HCT116 (cell line): ENCODE measurements at regions not wholly inside any gene's neighbourhood (a gene's known extent, or its start where the extent isn't known, plus 50 kb on each side); places are given as distances from the start of the nearest gene placed in this dataset.

Experiments
- ATAC-seq: fragments of 200-7000 bp; cut with Tn5 transposase; 2 replicates; pipeline ENCODE4 v1.9.1; 2020; ENCODE audit warnings: mild to moderate bottlenecking, moderate library complexity
- BruUV-seq: library from RNA; stranded (reverse); fragments of 400-500 nt; replicated peaks from 2 replicates; lab custom pipeline; 2021; lab: Mats Ljungman, UMichigan
- CTCF ChIA-PET: fragments of 300-600 bp; sonication (Branson Sonifier 250); formaldehyde crosslinking; loops from one replicate; lab custom pipeline; 2021; ENCODE audit warnings: antibody characterized with exemption; lab: Charles Lee
- POLR2A ChIA-PET: fragments of 300-600, 350-600 bp; sonication (Branson Sonifier 250); formaldehyde crosslinking; loops from one replicate; lab custom pipeline; 2021; ENCODE audit warnings: antibody characterized with exemption; lab: Charles Lee
- RAD21 ChIA-PET, 2 experiments: fragments of 300-600 bp; sonication (Branson Sonifier 250); formaldehyde crosslinking; loops; one replicate each; lab custom pipeline; 2023; ENCODE audit warnings: low total read pairs in 2 of 2; ENCODE audit not compliant: uncharacterized antibody in 2 of 2, unreplicated experiment in 2 of 2, low non-redundant PET in 1 of 2; lab: Charles Lee
- DNase-seq: peaks from one replicate; pipeline ENCODE4 v3.0.0-alpha.2; 2010; ENCODE audit warnings: low read depth, low spot score
- H2AFZ ChIP-seq: fragments of 200-600 bp; shearing (Covaris generic), sonication (generic); 2 replicates; pipeline ENCODE4 v1.6.1; 2017; ENCODE audit warnings: low read depth, mixed run types, mixed read lengths, antibody characterized with exemption, low read length; ENCODE audit not compliant: poor library complexity, severe bottlenecking
- H3K27ac ChIP-seq: 2 replicates; pipeline ENCODE4 v1.5.1; 2012; ENCODE audit warnings: low read depth, low read length
- H3K27me3 ChIP-seq: fragments of 200-600 bp; sonication (generic); 2 replicates; pipeline ENCODE4 v1.6.1; 2016; ENCODE audit warnings: mixed run types, low read length, mixed read lengths; ENCODE audit not compliant: insufficient read depth
- H3K36me3 ChIP-seq, 2 experiments: fragments of 200-500 bp in 1 of 2; fragments of 200-600 bp in 1 of 2; sonication (Bioruptor generic) in 1 of 2; sonication (generic) in 1 of 2; 2 replicates each; pipeline versions ENCODE4 v1.5.1 to v1.6.1; 2014 to 2016; ENCODE audit warnings: low read length in 2 of 2, inconsistent platforms in 1 of 2, mixed read lengths in 1 of 2, mixed run types in 1 of 2; ENCODE audit not compliant: insufficient read depth in 2 of 2, control insufficient read depth in 1 of 2
- H3K4me1 ChIP-seq, 2 experiments: fragments of 200-600 bp in 1 of 2; sonication (generic) in 1 of 2; 2 replicates each; pipeline versions ENCODE4 v1.5.1 to v1.6.1; 2012 to 2017; ENCODE audit warnings: low read length in 2 of 2, inconsistent platforms in 1 of 2, mild to moderate bottlenecking in 1 of 2, mixed read lengths in 1 of 2, mixed run types in 1 of 2, moderate library complexity in 1 of 2; ENCODE audit not compliant: insufficient read depth in 2 of 2, control insufficient read depth in 1 of 2
- H3K4me2 ChIP-seq: fragments of 200-600 bp; sonication (generic); 2 replicates; pipeline ENCODE4 v1.6.1; 2017; ENCODE audit warnings: mixed run types, low read length, mixed read lengths
- H3K4me3 ChIP-seq, 2 experiments: fragments of 200-600 bp in 1 of 2; sonication (generic) in 1 of 2; replicated peaks in 1 of 2; 2 replicates each; pipeline ENCODE4 v1.5.1; 2011 to 2016; ENCODE audit warnings: low read length in 2 of 2, control low read depth in 1 of 2, low read depth in 1 of 2, mild to moderate bottlenecking in 1 of 2, mixed read lengths in 1 of 2, mixed run types in 1 of 2
- H3K79me2 ChIP-seq: fragments of 200-600 bp; sonication (generic); 2 replicates; pipeline ENCODE4 v1.6.1; 2017; ENCODE audit warnings: mild to moderate bottlenecking, mixed run types, low read length, moderate library complexity, mixed read lengths; ENCODE audit not compliant: insufficient read depth
- H3K9ac ChIP-seq: fragments of 200-600 bp; sonication (generic); 2 replicates; pipeline ENCODE4 v1.6.1; 2016; ENCODE audit warnings: low read length, mixed read lengths
- H3K9me2 ChIP-seq: fragments of 200-600 bp; sonication (generic), shearing (Covaris generic); 2 replicates; pipeline ENCODE4 v1.6.1; 2017; ENCODE audit warnings: mixed run types, mild to moderate bottlenecking, moderate library complexity; ENCODE audit not compliant: insufficient read depth
- H3K9me3 ChIP-seq, 2 experiments: fragments of 200-500 bp in 1 of 2; fragments of 200-600 bp in 1 of 2; sonication (Bioruptor generic) in 1 of 2; sonication (generic) in 1 of 2; 2 replicates each; pipeline ENCODE4 v1.6.1; 2014 to 2017; ENCODE audit warnings: low read length in 2 of 2, mixed read lengths in 2 of 2, inconsistent platforms in 1 of 2, low read depth in 1 of 2, mild to moderate bottlenecking in 1 of 2, mixed run types in 1 of 2, moderate library complexity in 1 of 2; ENCODE audit not compliant: control insufficient read depth in 1 of 2, insufficient read depth in 1 of 2
- H4K20me1 ChIP-seq: fragments of 200-600 bp; sonication (generic), shearing (Covaris generic); 2 replicates; pipeline ENCODE4 v1.6.1; 2017; ENCODE audit warnings: mixed run types, mild to moderate bottlenecking, moderate library complexity; ENCODE audit not compliant: insufficient read depth
- CEBPB ChIP-seq: IDR thresholded peaks from 2 replicates; pipeline ENCODE4 v1.6.1; 2012; ENCODE audit warnings: low read depth
- EGR1 ChIP-seq: IDR thresholded peaks from 2 replicates; pipeline ENCODE4 v1.6.1; 2012; ENCODE audit warnings: low read depth
- EZH2phosphoT487 ChIP-seq: fragments of 200-600 bp; IDR thresholded peaks from 2 replicates; pipeline ENCODE4 v1.6.1; 2018; ENCODE audit warnings: antibody characterized with exemption, borderline replicate concordance
- JUND ChIP-seq: IDR thresholded peaks from 2 replicates; pipeline ENCODE4 v1.6.1; 2012
- POLR2A ChIP-seq: IDR thresholded peaks from 2 replicates; pipeline ENCODE4 v1.7.0; 2011; ENCODE audit warnings: borderline replicate concordance; ENCODE audit not compliant: insufficient read depth, insufficient read length; ENCODE audit errors: extremely low read depth
- RAD21 ChIP-seq: IDR thresholded peaks from 2 replicates; pipeline ENCODE4 v1.6.1; 2012; ENCODE audit warnings: low read depth, mild to moderate bottlenecking
- SIN3A ChIP-seq: IDR thresholded peaks from 2 replicates; pipeline ENCODE4 v1.6.1; 2012; ENCODE audit warnings: low read depth
- SP1 ChIP-seq: IDR thresholded peaks from 2 replicates; pipeline ENCODE4 v1.6.1; 2012; ENCODE audit warnings: low read depth
- SRF ChIP-seq: IDR thresholded peaks from 2 replicates; pipeline ENCODE4 v1.6.1; 2012; ENCODE audit warnings: low read depth
- TCF7L2 ChIP-seq: IDR thresholded peaks from 2 replicates; pipeline ENCODE4 v1.7.0; 2011; ENCODE audit warnings: borderline replicate concordance, inconsistent platforms; ENCODE audit not compliant: insufficient read depth, insufficient read length; ENCODE audit errors: extremely low read depth
- YY1 ChIP-seq: IDR thresholded peaks from 2 replicates; pipeline ENCODE4 v1.6.1; 2011; ENCODE audit warnings: low read length, low read depth, moderate library complexity, mild to moderate bottlenecking; ENCODE audit not compliant: insufficient replicate concordance; ENCODE audit errors: extremely low read depth
- intact Hi-C: fragments of 100-400 bp; cut with micrococcal nuclease; formaldehyde crosslinking; loops from 2 replicates; pipeline ENCODE4 v1.10.0; 2022
- TF ChIP-seq, protein P1 (sequence below), 3 experiments: fragments of 200-600 bp in 1 of 3; sonication (generic) in 1 of 3; IDR thresholded peaks in 2 of 3; conservative IDR thresholded peaks in 1 of 3; 2 replicates each; pipeline ENCODE4 v1.5.1; 2012 to 2017; ENCODE audit warnings: low read depth in 2 of 3, low read length in 2 of 3, antibody characterized with exemption in 1 of 3, borderline replicate concordance in 1 of 3, control low read depth in 1 of 3, mild to moderate bottlenecking in 1 of 3, mixed read lengths in 1 of 3, mixed run types in 1 of 3, moderate library complexity in 1 of 3; ENCODE audit not compliant: insufficient read depth in 1 of 3

DNA sequence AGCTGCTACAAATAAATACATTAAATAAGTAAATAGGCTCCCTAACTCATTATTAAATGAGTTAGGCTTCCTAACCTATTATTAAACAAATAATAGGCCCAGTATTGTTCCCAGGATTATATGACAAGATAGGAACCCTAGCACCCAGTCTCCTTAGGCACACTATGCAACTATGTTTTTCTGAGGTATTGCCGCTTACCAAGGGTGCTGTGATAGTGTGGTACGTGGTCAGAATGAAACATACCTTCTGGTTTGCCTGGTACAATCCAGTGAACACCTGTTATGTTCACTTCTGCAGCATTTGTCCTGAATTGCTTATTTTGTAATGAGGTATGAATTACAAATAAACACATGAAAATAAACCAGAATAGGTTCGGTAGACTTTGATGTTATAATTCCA, 375.6 kb upstream of the GBE1 start:
- H3K36me3 ChIP-seq = no peaks in the 10 kb centered on the region
- H3K27me3 ChIP-seq = no peaks in the 10 kb centered on the region
- no peak overlapping the region for H3K9ac ChIP-seq
- no peak overlapping the region for H3K4me3 ChIP-seq
- no peaks in the 10 kb centered on the region for H3K79me2 ChIP-seq
- RAD21 ChIA-PET = no interaction called here
- no peak overlapping the region for H3K27ac ChIP-seq
- H4K20me1 ChIP-seq = no peaks in the 10 kb centered on the region; the same call in 1 of the 2 replicates
- DNase-seq = no peak
- CTCF ChIA-PET = no interaction called here
- no peaks in the 10 kb centered on the region for H3K4me1 ChIP-seq
- no peaks in the 10 kb centered on the region for H3K9me3 ChIP-seq
- no peak for ATAC-seq
- intact Hi-C loops = no loop called here
- no peak for TF ChIP-seq SIN3A
- TF ChIP-seq TCF7L2 = no peak
- no peak for TF ChIP-seq EZH2phosphoT487
- no peak for TF ChIP-seq CEBPB
- no peak for TF ChIP-seq SRF
- TF ChIP-seq POLR2A = no peak
- no peaks in the 10 kb centered on the region for H3K9me2 ChIP-seq
- no TSS peak for BruUV-seq
- no peak overlapping the region for H3K4me2 ChIP-seq
- POLR2A ChIA-PET = no interaction called here
- no peak overlapping the region for H2AFZ ChIP-seq

DNA sequence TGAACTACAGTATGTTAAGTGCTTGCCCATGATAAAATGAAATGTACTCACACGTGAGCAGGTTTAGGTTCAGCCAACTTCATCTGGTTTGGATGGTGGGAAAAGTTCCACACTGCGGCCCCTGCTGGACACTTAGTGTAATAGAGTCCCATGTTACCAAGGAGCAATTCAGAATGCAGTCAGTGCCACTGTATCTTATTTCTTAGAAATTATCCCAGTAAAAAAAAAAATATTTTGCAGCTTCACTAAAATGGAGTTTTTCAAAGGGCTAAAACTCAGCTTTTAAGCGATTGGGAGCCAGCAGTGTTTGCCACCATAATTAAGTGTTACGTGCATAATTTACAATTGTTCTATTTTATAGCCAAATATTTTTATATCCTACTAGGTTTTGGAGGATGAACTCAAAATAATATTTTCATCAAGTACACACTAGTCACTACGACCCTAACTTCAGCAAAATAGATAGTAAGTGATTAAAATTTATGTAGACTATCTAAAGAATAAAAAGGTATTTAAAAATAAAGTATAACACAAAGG, 371.7 kb upstream of the GBE1 start:
- Histone ChIP-seq H3K4me3 (no peak overlapping the region), H4K20me1 (no peaks in the 10 kb centered on the region; the same call in 1 of the 2 replicates), H3K4me1 (no peaks in the 10 kb centered on the region), H3K9ac (no peak overlapping the region), H3K4me2 (no peak overlapping the region), H3K27me3 (no peaks in the 10 kb centered on the region), H3K9me2 (no peaks in the 10 kb centered on the region), H3K9me3 (no peaks in the 10 kb centered on the region), H2AFZ (no peak overlapping the region), H3K79me2 (no peaks in the 10 kb centered on the region), H3K36me3 (no peaks in the 10 kb centered on the region), H3K27ac (no peak overlapping the region)
- BruUV-seq = no TSS peak
- intact Hi-C loops = loop anchor here (1.0 kb wide), 1 partner anchor 467 kb away; no protein-coding TSS in a partner anchor
- peak; percentile 81 for ATAC-seq
- POLR2A ChIA-PET = no interaction called here
- peak; percentile 35 for DNase-seq
- RAD21 ChIA-PET = no interaction called here
- TF ChIP-seq RAD21 (peak; percentile 38; the same call in 1 of the 2 replicates), SP1 (no peak), CEBPB (no peak), TCF7L2 (no peak), EGR1 (no peak), JUND (no peak), YY1 (no peak)
- TF ChIP-seq, protein P1, sequence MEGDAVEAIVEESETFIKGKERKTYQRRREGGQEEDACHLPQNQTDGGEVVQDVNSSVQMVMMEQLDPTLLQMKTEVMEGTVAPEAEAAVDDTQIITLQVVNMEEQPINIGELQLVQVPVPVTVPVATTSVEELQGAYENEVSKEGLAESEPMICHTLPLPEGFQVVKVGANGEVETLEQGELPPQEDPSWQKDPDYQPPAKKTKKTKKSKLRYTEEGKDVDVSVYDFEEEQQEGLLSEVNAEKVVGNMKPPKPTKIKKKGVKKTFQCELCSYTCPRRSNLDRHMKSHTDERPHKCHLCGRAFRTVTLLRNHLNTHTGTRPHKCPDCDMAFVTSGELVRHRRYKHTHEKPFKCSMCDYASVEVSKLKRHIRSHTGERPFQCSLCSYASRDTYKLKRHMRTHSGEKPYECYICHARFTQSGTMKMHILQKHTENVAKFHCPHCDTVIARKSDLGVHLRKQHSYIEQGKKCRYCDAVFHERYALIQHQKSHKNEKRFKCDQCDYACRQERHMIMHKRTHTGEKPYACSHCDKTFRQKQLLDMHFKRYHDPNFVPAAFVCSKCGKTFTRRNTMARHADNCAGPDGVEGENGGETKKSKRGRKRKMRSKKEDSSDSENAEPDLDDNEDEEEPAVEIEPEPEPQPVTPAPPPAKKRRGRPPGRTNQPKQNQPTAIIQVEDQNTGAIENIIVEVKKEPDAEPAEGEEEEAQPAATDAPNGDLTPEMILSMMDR (IDR thresholded peaks at IDR 0.05 in 2 of 3, conservative IDR thresholded peaks at IDR 0.05 in 1 of 3; ENCODE audit: borderline replicate concordance in 1 of 3, insufficient read depth in 1 of 3, low read depth in 2 of 3, low read length in 2 of 3) = peak; percentile 21 to 75 (median 75); a peak in 5 of 6 replicates
- CTCF ChIA-PET = no interaction called here
